ENCODE measurements at regions not wholly inside any gene's neighbourhood (a gene's known extent, or its start where the extent isn't known, plus 50 kb on each side); places are given as distances from the start of the nearest gene placed in this dataset.

- Mint-ChIP-seq H3K27me3 (ENCODE audit: low read depth) (peaks cover 90% of the 10 kb centered on the region), H3K9me3 (peaks cover 21% of the 10 kb centered on the region), H3K27ac (ENCODE audit: unreplicated experiment) (no peak overlapping the region), H3K4me3 (no peak overlapping the region), H3K36me3 (ENCODE audit: low read depth) (peaks cover 8% of the 10 kb centered on the region), H3K4me1 (peaks cover 13% of the 10 kb centered on the region)
- no peak for DNase-seq (ENCODE audit: low read depth, low spot score)
- TF ChIP-seq CTCF (conservative IDR thresholded peaks at IDR 0.05), result no peak
Measured at GRCh38 chr2:120461546-120462537, 115.9 kb downstream of the INHBB start.

DNA sequence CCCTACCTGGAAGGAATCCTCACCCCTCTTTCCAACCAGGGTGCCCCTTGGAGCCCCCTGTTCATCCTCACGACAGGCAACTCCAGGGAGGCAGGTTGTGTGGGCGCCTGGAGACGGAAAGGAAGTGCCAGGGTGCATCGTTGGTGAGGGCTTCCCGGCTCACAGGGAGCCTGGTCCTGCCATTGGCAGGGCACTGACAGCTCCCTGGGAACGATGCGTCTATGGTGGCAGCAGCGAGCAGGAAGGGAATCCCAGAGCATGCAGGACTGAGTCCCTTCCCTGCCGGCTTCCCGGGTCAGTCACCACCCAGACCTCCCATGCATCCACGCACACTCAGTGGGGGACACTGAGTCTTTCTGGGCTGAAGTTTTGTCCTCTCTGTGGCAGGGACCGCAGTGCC, 117.6 kb downstream of the INHBB start:
- Mint-ChIP-seq H3K9me3 (peaks cover 6% of the 10 kb centered on the region), H3K4me1 (peaks cover 16% of the 10 kb centered on the region), H3K27me3 (ENCODE audit: low read depth) (peaks cover 92% of the 10 kb centered on the region), H3K4me3 (no peak overlapping the region), H3K36me3 (ENCODE audit: low read depth) (peaks cover under 1% of the 10 kb centered on the region), H3K27ac (ENCODE audit: unreplicated experiment) (no peak overlapping the region)
- no peak for DNase-seq (ENCODE audit: low read depth, low spot score)
- TF ChIP-seq CTCF (conservative IDR thresholded peaks at IDR 0.05), result no peak

GRCh38 chr2:120463996-120464395, 118.1 kb downstream of the INHBB start:
- H3K27me3 Mint-ChIP-seq (ENCODE audit: low read depth), result peaks cover 95% of the 10 kb centered on the region
- peaks cover 4% of the 10 kb centered on the region for H3K9me3 Mint-ChIP-seq
- H3K4me3 Mint-ChIP-seq, result no peak overlapping the region
- H3K36me3 Mint-ChIP-seq (ENCODE audit: low read depth), result no peaks in the 10 kb centered on the region
- peaks cover 16% of the 10 kb centered on the region for H3K4me1 Mint-ChIP-seq
- H3K27ac Mint-ChIP-seq (ENCODE audit: unreplicated experiment), result no peak overlapping the region
- no peak for DNase-seq (ENCODE audit: low read depth, low spot score)
- no peak for TF ChIP-seq CTCF (conservative IDR thresholded peaks at IDR 0.05)

GRCh38 chr2:120464448-120464931, 118.6 kb downstream of the INHBB start:
- Mint-ChIP-seq H3K27me3 (ENCODE audit: low read depth) (peaks cover 95% of the 10 kb centered on the region), H3K27ac (ENCODE audit: unreplicated experiment) (no peak overlapping the region), H3K4me3 (no peak overlapping the region), H3K36me3 (ENCODE audit: low read depth) (no peaks in the 10 kb centered on the region), H3K4me1 (peaks cover 16% of the 10 kb centered on the region), H3K9me3 (no peaks in the 10 kb centered on the region)
- TF ChIP-seq CTCF (conservative IDR thresholded peaks at IDR 0.05), result no peak
- no peak for DNase-seq (ENCODE audit: low read depth, low spot score)

- Mint-ChIP-seq H3K27me3 (ENCODE audit: low read depth) (peaks cover 95% of the 10 kb centered on the region), H3K36me3 (ENCODE audit: low read depth) (no peaks in the 10 kb centered on the region), H3K4me3 (no peak overlapping the region), H3K9me3 (no peaks in the 10 kb centered on the region), H3K27ac (ENCODE audit: unreplicated experiment) (no peak overlapping the region), H3K4me1 (peaks cover 16% of the 10 kb centered on the region)
- no peak for TF ChIP-seq CTCF (conservative IDR thresholded peaks at IDR 0.05)
- no peak for DNase-seq (ENCODE audit: low read depth, low spot score)
Measured at GRCh38 chr2:120465012-120465700, 119.2 kb downstream of the INHBB start.

All from neural crest cell (in vitro differentiated cells).